ENCODE measurements at regions not wholly inside any gene's neighbourhood (a gene's known extent, or its start where the extent isn't known, plus 50 kb on each side); places are given as distances from the start of the nearest gene placed in this dataset.

GRCh38 chr15:32222716-32223115 lies 180.4 kb downstream of the GOLGA8K start:
- H4K20me1 ChIP-seq (ENCODE audit: insufficient read depth), result no peaks in the 10 kb centered on the region
- H3K36me3 ChIP-seq (ENCODE audit: control insufficient read depth in 1 of 2, insufficient read depth in 2 of 2, low read length in 2 of 2), result no peaks in the 10 kb centered on the region
- DNase-seq (ENCODE audit: low read depth, low spot score), result no peak
- no peak for ATAC-seq
- BruUV-seq (replicated peaks), result no TSS peak
- intact Hi-C loops (cut with micrococcal nuclease), result no loop called here
- no peaks in the 10 kb centered on the region for H3K4me1 ChIP-seq (ENCODE audit: control insufficient read depth in 1 of 2, insufficient read depth in 2 of 2, low read length in 2 of 2)
- H3K4me2 ChIP-seq (ENCODE audit: low read length), result no peak overlapping the region
- ChIA-PET CTCF (no interaction called here), RAD21 (ENCODE audit: low non-redundant PET in 1 of 2, low total read pairs in 2 of 2, uncharacterized antibody in 2 of 2, unreplicated experiment in 2 of 2) (no interaction called here), POLR2A (no interaction called here)
- H3K9ac ChIP-seq (ENCODE audit: low read length), result no peak overlapping the region
- H3K79me2 ChIP-seq (ENCODE audit: insufficient read depth, low read length), result no peaks in the 10 kb centered on the region
- no peak overlapping the region for H3K27ac ChIP-seq (ENCODE audit: low read depth, low read length)
- H3K9me3 ChIP-seq (ENCODE audit: control insufficient read depth in 1 of 2, insufficient read depth in 1 of 2, low read depth in 1 of 2, low read length in 2 of 2), result no peaks in the 10 kb centered on the region
- no peaks in the 10 kb centered on the region for H3K27me3 ChIP-seq (ENCODE audit: insufficient read depth, low read length)
- H2AFZ ChIP-seq (ENCODE audit: low read depth, low read length, poor library complexity, severe bottlenecking), result no peak overlapping the region
- H3K9me2 ChIP-seq (ENCODE audit: insufficient read depth), result no peaks in the 10 kb centered on the region
- TF ChIP-seq SP1 (IDR thresholded peaks at IDR 0.05; ENCODE audit: low read depth) (no peak), POLR2AphosphoS5 (IDR thresholded peaks at IDR 0.05; ENCODE audit: low read depth, low read length) (no peak), EZH2 (IDR thresholded peaks at IDR 0.05) (no peak), ZFX (IDR thresholded peaks at IDR 0.05) (no peak), CEBPB (IDR thresholded peaks at IDR 0.05; ENCODE audit: low read depth) (no peak), ZBTB33 (IDR thresholded peaks at IDR 0.05; ENCODE audit: extremely low read depth, insufficient replicate concordance, low read length) (no peak)
- no peak overlapping the region for H3K4me3 ChIP-seq (replicated peaks in 1 of 2; ENCODE audit: low read depth in 1 of 2, low read length in 2 of 2)

All from HCT116 (cell line).